PC-9 (cell line): ENCODE measurements at regions not wholly inside any gene's neighbourhood (a gene's known extent, or its start where the extent isn't known, plus 50 kb on each side); places are given as distances from the start of the nearest gene placed in this dataset.

ENCODE experiments used
- CTCF ChIP-seq: fragments of 200-600 bp; sonication (generic); conservative IDR thresholded peaks from 2 replicates; pipeline ENCODE4 v1.6.1; 2017; ENCODE audit warnings: mixed run types, antibody characterized with exemption, mild to moderate bottlenecking, moderate library complexity
- EZH2 ChIP-seq: fragments of 200-600 bp; sonication (generic); IDR thresholded peaks from 2 replicates; pipeline ENCODE4 v1.8.0; 2017; ENCODE audit warnings: antibody characterized with exemption, low read depth

- TF ChIP-seq CTCF (no peak), EZH2 (no peak)
Observed at GRCh38 chr14:41521891-41522290, 84.8 kb upstream of the LRFN5 start.
